Stimulated activated CD8-positive, alpha-beta memory T cell treated with anti-CD3 and anti-CD28 coated beads, Interleukin-4, amount 100 ng/mL, for 48 hours (primary cell): ENCODE measurements at regions not wholly inside any gene's neighbourhood (a gene's known extent, or its start where the extent isn't known, plus 50 kb on each side); places are given as distances from the start of the nearest gene placed in this dataset.

Experiments used
- DNase-seq: peaks from one replicate; pipeline ENCODE4 v3.0.0-alpha.2; 2020

GRCh38 chr4:24417206-24417605, 167.1 kb downstream of the DHX15 start:
- DNase-seq = no peak

DNA sequence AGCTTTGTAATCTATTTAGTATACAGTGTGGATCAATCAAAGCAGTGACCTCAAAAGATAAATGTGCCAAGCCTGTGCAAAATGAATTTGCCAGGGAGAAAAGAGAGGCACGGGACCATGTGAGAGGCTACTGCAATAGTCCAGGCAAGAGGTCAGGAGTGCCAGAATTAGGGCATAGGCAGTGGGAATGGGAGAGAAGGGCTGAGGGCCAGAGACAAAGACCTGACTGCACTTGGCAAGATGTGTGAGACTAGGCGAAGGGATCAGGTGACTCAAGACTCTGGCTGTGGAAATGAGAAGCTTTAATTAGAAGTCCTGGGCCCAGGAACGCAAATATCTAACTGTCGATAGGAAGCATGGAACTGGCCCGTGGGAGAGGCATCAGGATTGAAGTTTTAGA, 168.1 kb downstream of the DHX15 start:
- DNase-seq = no peak

- DNase-seq = no peak
Observed at GRCh38 chr4:24413311-24413784, 171.0 kb downstream of the DHX15 start.

GRCh38 chr4:24411806-24412205, 172.5 kb downstream of the DHX15 start:
- no peak for DNase-seq

DNA sequence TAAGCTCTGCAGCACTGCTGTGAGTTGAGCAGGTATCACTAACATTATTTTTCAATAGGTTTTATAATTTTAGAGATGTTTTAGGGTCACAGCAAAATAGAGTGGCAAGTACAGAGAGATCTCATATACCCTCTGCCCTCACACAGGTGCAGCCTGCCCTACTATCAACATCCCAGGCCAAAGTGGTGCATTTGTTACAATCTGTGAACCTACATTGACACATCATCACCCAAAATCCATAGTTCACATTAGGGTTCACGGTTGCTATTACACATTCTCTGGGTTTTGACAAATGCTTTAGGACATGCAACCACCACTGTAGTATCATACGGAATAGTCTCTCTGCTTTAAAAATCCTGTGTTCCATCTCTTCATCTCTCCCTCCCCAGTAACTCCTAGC, 173.1 kb downstream of the DHX15 start:
- DNase-seq = no peak

- DNase-seq = no peak
Observed at GRCh38 chr4:24408640-24409039, 175.7 kb downstream of the DHX15 start.

GRCh38 chr4:24405926-24406325, 178.4 kb downstream of the DHX15 start:
- no peak for DNase-seq

DNA sequence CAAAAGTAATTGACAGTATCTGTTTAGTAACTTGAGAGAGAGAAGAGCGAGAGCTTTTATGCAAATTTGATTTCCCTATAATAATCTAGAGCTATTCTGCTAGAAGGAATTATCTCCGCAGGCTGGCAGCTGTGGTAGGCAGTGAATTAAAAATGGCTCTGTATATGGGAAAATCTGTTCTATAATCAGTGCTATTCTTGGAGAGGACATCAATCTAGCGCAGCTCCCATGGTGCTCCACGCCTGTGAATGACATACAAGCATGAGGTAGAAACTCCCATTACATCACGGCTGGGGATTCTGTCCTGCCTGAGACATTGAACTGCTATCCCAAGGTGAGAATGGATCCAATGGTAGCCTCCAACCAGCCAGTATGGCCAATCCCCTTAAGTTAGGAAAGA, 179.0 kb downstream of the DHX15 start:
- DNase-seq = no peak

GRCh38 chr4:24404281-24404680, 180.1 kb downstream of the DHX15 start:
- no peak for DNase-seq

GRCh38 chr4:24403265-24403664, 181.1 kb downstream of the DHX15 start:
- DNase-seq = no peak

DNA sequence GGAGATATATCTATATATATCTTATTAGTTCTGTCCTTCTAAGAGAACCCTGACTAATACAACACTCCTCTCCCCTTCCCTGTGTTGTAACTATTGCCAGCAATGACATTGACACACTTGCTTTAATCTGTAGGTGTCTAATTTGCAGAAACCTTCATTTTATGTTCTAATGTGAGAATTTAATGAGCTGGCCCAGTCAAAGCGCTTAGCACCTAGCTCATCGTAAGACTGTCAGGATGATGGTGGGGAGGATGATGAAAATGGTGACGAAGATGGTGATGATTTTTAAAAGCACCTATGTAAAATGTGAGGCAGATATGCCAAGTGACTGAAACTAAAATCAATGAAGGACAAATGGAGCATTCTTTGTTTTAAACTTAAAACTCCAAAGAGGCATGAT, 183.8 kb downstream of the DHX15 start:
- no peak for DNase-seq

DNA sequence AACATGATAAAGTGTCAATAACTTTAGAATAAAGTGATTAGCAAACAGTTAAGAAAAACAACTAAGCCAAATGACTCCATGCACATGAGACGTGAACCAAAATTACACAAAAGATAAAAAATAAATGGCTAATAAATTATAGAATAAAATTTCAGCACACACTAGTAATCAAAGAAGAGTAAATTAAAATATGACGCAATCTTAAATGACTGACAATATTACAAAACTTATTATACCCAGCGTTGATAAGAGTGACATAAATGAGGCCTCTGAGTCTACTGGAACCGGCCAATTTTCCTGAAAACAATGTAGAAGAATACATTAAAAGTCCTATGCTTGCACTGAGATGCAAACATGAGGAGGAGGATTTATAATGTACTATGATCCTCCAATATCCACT, 187.4 kb downstream of the DHX15 start:
- no peak for DNase-seq

GRCh38 chr4:24395937-24396336, 188.4 kb downstream of the DHX15 start:
- no peak for DNase-seq

DNA sequence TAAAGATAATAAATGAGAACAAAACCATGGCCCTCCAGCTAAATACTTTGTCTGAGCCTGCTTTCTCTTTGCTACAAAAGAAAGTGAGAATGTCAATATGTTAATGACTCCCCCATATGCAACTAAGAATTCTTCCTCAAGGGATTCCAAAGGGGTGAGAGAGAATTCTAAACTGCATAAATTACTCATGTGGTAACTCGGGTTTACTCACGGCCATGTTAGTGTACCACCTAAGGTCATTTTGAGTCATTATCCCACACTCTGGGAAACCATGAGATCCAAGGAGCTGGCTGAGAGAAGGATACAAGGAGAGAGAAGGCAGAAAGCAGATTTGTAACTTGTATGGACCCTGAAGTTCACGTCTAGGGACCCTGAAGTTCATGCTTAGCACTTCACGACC, 190.3 kb downstream of the DHX15 start:
- DNase-seq = no peak

GRCh38 chr4:24392613-24393012, 191.7 kb downstream of the DHX15 start:
- DNase-seq = no peak

- DNase-seq = no peak
Observed at GRCh38 chr4:24382381-24382780, 202.0 kb downstream of the DHX15 start.

- no peak for DNase-seq
Observed at GRCh38 chr4:24380957-24381665, 203.2 kb downstream of the DHX15 start.

DNA sequence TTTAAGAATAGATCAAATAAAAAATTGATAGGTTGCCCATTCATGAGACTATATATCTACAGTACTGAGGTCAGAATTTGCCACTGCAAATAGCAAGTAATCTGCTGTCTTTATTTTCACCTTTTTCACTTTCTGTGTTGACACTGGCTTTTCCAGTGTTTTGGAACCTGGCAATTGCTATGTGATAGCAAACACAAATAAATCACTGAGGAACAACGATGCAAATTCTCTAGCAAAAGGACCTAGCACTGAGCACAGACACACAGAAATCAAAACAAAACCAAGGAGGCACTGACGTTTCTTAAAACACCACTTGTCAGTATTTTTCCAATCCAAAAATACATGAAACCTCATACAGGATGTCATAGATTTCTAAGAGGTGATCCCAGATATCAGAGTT, 210.7 kb downstream of the DHX15 start:
- no peak for DNase-seq

- DNase-seq = no peak
Observed at GRCh38 chr4:24372881-24373280, 211.5 kb downstream of the DHX15 start.

GRCh38 chr4:24372341-24372740, 212.0 kb downstream of the DHX15 start:
- no peak for DNase-seq

GRCh38 chr4:24370421-24370820, 213.9 kb downstream of the DHX15 start:
- no peak for DNase-seq

DNA sequence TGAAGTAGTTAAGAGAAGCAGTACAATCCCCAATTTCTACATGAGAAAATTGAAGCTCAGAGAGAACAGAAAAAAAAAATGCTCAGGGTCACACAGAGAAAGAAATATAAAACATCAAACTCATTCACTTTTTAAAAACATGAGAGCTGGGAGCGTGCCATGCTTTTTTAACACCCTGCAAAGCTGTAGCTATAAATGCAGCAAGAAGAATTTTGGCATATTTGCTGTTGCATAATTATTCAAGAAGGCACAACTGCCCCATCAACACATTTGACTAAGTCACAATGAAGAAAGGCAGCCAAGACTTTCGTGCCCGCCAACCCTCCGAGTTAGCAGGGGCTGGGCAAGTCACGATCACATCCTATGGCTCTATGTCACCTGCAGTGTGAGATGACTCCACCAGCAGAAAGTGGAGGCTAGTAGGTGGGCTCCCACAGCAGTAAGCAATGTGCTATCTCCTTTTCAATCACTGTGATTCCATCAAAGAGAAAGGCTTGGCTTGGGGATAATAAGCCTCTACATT, 214.8 kb downstream of the DHX15 start:
- DNase-seq = no peak

DNA sequence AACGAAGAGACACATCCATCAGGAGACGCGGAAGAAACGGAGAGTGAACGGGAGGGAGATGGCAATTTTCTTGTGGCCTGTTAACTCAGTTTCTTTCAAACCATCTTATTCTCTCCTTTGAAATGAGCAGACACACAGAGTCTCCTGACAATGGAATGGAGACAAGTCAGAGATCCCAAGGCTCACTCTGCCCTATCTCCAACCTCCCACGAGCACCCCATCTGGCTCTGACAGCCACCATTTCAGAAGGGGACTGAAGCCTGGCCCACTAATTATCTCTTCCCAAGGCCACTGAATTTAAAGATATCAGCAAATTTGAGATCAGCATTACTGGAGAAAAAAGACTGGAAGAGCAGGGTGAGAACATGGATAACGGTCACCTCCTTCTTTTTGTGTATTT, 215.6 kb downstream of the DHX15 start:
- DNase-seq = no peak

- DNase-seq = no peak
Observed at GRCh38 chr4:24364852-24365251, 219.5 kb downstream of the DHX15 start.

- no peak for DNase-seq
Observed at GRCh38 chr4:24364249-24364648, 220.1 kb downstream of the DHX15 start.
